ENCODE measurements at regions not wholly inside any gene's neighbourhood (a gene's known extent, or its start where the extent isn't known, plus 50 kb on each side); places are given as distances from the start of the nearest gene placed in this dataset.
A peak's percentile ranks its signal among the peaks of the same experiment; 100 is the strongest.

GRCh38 chr3:194875581-194876402 is 190.1 kb downstream of the FAM43A start:
- Histone ChIP-seq H3K27ac (ENCODE audit: low read length) (no peak overlapping the region), H3K27me3 (ENCODE audit: control insufficient read depth, insufficient read depth) (no peaks in the 10 kb centered on the region), H3K9me3 (ENCODE audit: control insufficient read depth, low read length) (no peaks in the 10 kb centered on the region), H3K4me3 (ENCODE audit: low read length) (no peak overlapping the region), H3K4me1 (ENCODE audit: control insufficient read depth, insufficient read depth, low read length) (peaks cover 21% of the 10 kb centered on the region)
- ATAC-seq (no peak), DNase-seq (no peak)
- intact Hi-C loops (cut with DNase I): loop anchor here in 1 of 4 donors (10.0 kb wide), 1 partner anchor 191 kb away; the partner anchor contains the start of gene FAM43A
- 94% methylated on average over 20 of the region's 20 CpGs for WGBS

- WGBS: 60% methylated on average over 12 of the region's 12 CpGs
- Histone ChIP-seq H3K4me1 (ENCODE audit: control insufficient read depth, insufficient read depth, low read length) (peaks cover 23% of the 10 kb centered on the region), H3K4me3 (ENCODE audit: low read length) (no peak overlapping the region), H3K9me3 (ENCODE audit: control insufficient read depth, low read length) (no peaks in the 10 kb centered on the region), H3K27me3 (ENCODE audit: control insufficient read depth, insufficient read depth) (no peaks in the 10 kb centered on the region), H3K27ac (ENCODE audit: low read length) (no peak overlapping the region)
- DNase-seq (peak; percentile 40 to 68 (median 54)), ATAC-seq (no peak)
- intact Hi-C loops (cut with DNase I): loop anchor here in 1 of 4 donors (10.0 kb wide), 1 partner anchor 192 kb away; the partner anchor contains the start of gene FAM43A
Observed at GRCh38 chr3:194876403-194877095, 190.9 kb downstream of the FAM43A start.

DNA sequence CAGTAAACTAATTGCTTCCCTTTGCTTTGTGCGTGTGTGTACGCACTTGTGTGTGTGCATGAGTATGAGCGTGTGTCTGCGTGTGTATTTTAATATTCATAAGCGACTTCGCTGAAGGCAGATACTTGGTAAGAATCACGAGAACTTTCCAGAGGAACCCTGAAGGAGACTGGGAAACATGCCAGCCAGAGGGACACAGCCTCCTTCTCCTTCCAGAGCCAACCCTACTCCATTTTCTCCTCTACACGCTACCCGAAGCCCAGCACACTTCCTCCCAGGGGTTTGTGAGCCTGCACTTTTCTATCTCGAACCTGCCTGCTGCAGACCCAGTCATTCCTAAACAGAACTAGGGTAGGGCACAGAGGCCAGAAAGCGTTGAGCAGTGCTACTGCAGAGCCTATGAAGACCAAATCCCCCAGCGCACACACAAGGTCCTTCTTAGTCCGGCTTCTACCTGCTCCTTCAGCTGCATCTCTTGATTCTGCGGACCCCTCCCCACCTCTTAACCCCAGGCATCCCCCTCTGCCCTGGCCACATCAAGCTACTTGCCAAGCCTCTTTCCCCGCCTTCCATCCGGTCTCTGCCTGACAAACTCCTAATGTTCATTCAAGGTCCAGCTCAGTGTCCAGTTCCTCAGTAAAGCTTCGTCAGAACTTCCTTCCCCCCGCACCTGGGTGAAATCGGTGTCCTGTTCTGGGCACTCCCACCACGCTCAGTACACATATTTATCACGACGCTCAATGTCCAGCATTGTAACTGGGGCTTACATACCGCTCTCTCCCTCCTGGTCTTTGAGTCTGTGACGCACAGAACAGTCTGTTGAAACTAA is 191.8 kb downstream of the FAM43A start:
- intact Hi-C loops (cut with DNase I): loop anchor here in 1 of 4 donors (10.0 kb wide), 1 partner anchor 193 kb away; the partner anchor contains the start of gene FAM43A
- 56% methylated on average over 24 of the region's 24 CpGs for WGBS
- peak in 1 of 3 donors; percentile 60 for DNase-seq
- Histone ChIP-seq H3K4me1 (ENCODE audit: control insufficient read depth, insufficient read depth, low read length) (peaks cover 15% of the 10 kb centered on the region), H3K27me3 (ENCODE audit: control insufficient read depth, insufficient read depth) (no peaks in the 10 kb centered on the region), H3K4me3 (ENCODE audit: low read length) (no peak overlapping the region), H3K9me3 (ENCODE audit: control insufficient read depth, low read length) (no peaks in the 10 kb centered on the region), H3K27ac (ENCODE audit: low read length) (no peak overlapping the region)
- ATAC-seq: peak in 1 of 2 donors; percentile 14

- 49% methylated on average over 12 of the region's 12 CpGs for WGBS
- DNase-seq (peak in 2 of 3 donors; percentile 78 to 81), ATAC-seq (peak in 1 of 2 donors; percentile 14)
Observed at GRCh38 chr3:194879126-194879877, 193.6 kb downstream of the FAM43A start.

GRCh38 chr3:194879991-194880939 is 194.6 kb downstream of the FAM43A start:
- intact Hi-C loops (cut with DNase I): loop anchor here in 2 of 4 donors (5.0 to 10.0 kb wide), 2 partner anchors 98 to 195 kb away; partner anchors contain the start of gene FAM43A (in 1 of the 2)
- WGBS: 23% methylated on average over 12 of the region's 12 CpGs
- no peak overlapping the region for H3K4me3 ChIP-seq (ENCODE audit: low read length)

More at GRCh38 chr3:194879126-194879877, 193.6 kb downstream of the FAM43A start:
- no peaks in the 10 kb centered on the region for H3K27me3 ChIP-seq (ENCODE audit: control insufficient read depth, insufficient read depth)
- intact Hi-C loops (cut with DNase I): loop anchor here in 1 of 4 donors (10.0 kb wide), 1 partner anchor 195 kb away; the partner anchor contains the start of gene FAM43A
- H3K4me3 ChIP-seq (ENCODE audit: low read length): no peak overlapping the region
- peaks cover 15% of the 10 kb centered on the region for H3K4me1 ChIP-seq (ENCODE audit: control insufficient read depth, insufficient read depth, low read length)
- H3K27ac ChIP-seq (ENCODE audit: low read length): peak overlapping the region; percentile 22
- peaks cover 1% of the 10 kb centered on the region for H3K9me3 ChIP-seq (ENCODE audit: control insufficient read depth, low read length)

DNA sequence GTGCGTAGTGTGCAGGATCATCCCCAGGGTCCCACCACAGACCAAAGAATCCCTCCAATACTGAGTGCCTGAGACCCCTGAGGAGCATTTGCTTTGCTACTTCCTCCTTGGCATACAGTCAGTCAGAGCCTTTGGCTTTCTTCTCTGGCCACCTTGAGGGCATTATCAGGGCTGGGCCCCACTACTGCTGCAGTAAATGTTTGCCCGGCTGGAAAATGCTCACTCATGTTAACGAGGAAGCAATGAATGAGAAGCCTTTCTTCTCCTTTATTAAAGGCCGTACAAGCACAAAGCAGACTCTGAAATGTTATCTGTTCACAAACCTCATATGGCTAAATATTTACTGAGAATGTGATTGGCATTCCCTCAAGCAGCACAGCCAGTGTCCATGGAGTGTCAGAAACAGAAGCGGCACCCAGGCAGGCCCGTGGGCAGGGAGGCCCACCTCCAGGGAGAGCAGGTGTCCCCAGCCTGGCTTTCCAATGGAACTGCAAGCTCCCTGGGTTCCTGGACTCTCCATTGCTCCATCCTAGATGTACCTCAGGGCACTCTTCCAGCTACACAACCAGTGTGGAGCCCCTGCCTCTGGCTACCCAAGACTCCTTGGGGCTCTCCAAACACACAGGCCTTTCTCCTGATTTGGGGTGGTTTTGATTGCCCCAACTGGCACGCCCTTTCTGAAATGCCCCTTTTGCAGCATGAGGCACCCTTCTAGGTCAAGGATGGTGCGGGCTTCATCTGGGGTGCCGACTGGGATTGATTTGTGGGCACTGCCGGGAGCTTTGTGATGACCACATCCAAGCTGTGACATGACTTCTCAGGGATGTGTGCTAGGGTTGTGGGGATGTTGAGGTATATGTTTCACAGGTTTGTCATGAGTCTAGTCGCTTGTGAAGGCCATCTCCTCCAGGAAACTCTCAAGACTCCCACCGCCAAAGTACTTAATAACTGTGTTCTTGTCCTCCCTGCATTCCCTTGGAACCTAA is 195.6 kb downstream of the FAM43A start:
- peak in 1 of 2 donors; percentile 2 for ATAC-seq
- Histone ChIP-seq H3K27ac (ENCODE audit: low read length) (peak overlapping the region; percentile 68), H3K9me3 (ENCODE audit: control insufficient read depth, low read length) (peaks cover 1% of the 10 kb centered on the region), H3K27me3 (ENCODE audit: control insufficient read depth, insufficient read depth) (no peaks in the 10 kb centered on the region), H3K4me1 (ENCODE audit: control insufficient read depth, insufficient read depth, low read length) (peaks cover 15% of the 10 kb centered on the region), H3K4me3 (ENCODE audit: low read length) (no peak overlapping the region)
- no peak for DNase-seq
- intact Hi-C loops (cut with DNase I): loop anchor here in 1 of 4 donors (5.0 kb wide), 1 partner anchor 99 kb away; no protein-coding TSS in a partner anchor
- WGBS: 74% methylated on average over 12 of the region's 12 CpGs

More at GRCh38 chr3:194879991-194880939, 194.6 kb downstream of the FAM43A start:
- ATAC-seq (peak; percentile 90 to 92), DNase-seq (peak; percentile 80 to 93 (median 91))
- Histone ChIP-seq H3K9me3 (ENCODE audit: control insufficient read depth, low read length) (peaks cover 1% of the 10 kb centered on the region), H3K27me3 (ENCODE audit: control insufficient read depth, insufficient read depth) (no peaks in the 10 kb centered on the region), H3K27ac (ENCODE audit: low read length) (peak overlapping the region; percentile 68), H3K4me1 (ENCODE audit: control insufficient read depth, insufficient read depth, low read length) (peaks cover 15% of the 10 kb centered on the region)

GRCh38 chr3:194884649-194885315 is 199.1 kb downstream of the FAM43A start:
- DNase-seq (peak in 1 of 3 donors; percentile 41), ATAC-seq (peak; percentile 31 to 74)
- Histone ChIP-seq H3K27me3 (ENCODE audit: control insufficient read depth, insufficient read depth) (no peaks in the 10 kb centered on the region), H3K9me3 (ENCODE audit: control insufficient read depth, low read length) (peaks cover 1% of the 10 kb centered on the region), H3K4me1 (ENCODE audit: control insufficient read depth, insufficient read depth, low read length) (peaks cover 10% of the 10 kb centered on the region), H3K27ac (ENCODE audit: low read length) (peak overlapping the region; percentile 36), H3K4me3 (ENCODE audit: low read length) (no peak overlapping the region)
- 70% methylated on average over 6 of the region's 6 CpGs for WGBS
- intact Hi-C loops (cut with DNase I): loop anchor here in 2 of 4 donors (5.0 kb wide), 2 partner anchors 43 to 102 kb away; no protein-coding TSS in a partner anchor

DNA sequence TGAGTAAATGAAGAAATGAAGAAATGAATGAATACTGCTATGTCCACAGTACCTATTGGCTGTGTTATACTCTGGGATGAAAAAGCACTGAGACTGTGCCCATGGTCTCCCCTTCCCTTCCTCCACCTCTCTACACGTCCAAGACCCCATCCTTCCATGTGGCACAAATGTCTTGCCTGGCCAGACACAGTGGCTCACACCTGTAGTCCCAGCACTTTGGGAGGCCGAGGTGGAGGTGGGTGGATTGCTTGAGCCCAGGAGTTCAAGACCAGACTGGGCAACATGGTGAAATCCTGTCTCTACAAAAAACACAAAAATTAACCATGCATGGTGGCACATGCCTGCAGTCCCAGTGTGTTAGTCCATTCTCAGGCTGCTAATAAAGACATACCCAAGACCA is 200.1 kb downstream of the FAM43A start:
- intact Hi-C loops (cut with DNase I): loop anchor here in 1 of 4 donors (5.0 kb wide), 1 partner anchor 42 kb away; no protein-coding TSS in a partner anchor
- H3K27me3 ChIP-seq (ENCODE audit: control insufficient read depth, insufficient read depth): no peaks in the 10 kb centered on the region
- H3K4me3 ChIP-seq (ENCODE audit: low read length): no peak overlapping the region
- peaks cover 2% of the 10 kb centered on the region for H3K4me1 ChIP-seq (ENCODE audit: control insufficient read depth, insufficient read depth, low read length)
- ATAC-seq (no peak), DNase-seq (no peak)
- H3K9me3 ChIP-seq (ENCODE audit: control insufficient read depth, low read length): peaks cover 1% of the 10 kb centered on the region
- no peak overlapping the region for H3K27ac ChIP-seq (ENCODE audit: low read length)
- WGBS: 91% methylated on average over 2 of the region's 2 CpGs
